Osteoblast (primary cell): ENCODE measurements at regions not wholly inside any gene's neighbourhood (a gene's known extent, or its start where the extent isn't known, plus 50 kb on each side); places are given as distances from the start of the nearest gene placed in this dataset.

Experiments
- DNase-seq: peaks from one replicate; pipeline ENCODE4 v3.0.0; 2011; ENCODE audit warnings: low spot score, mixed read lengths; ENCODE audit not compliant: insufficient read length; ENCODE audit errors: missing footprints
- H2AFZ ChIP-seq: 2 replicates; pipeline ENCODE4 v1.6.0; 2011; ENCODE audit warnings: mild to moderate bottlenecking, low read length
- H3K27ac ChIP-seq: 2 replicates; pipeline ENCODE4 v1.5.1; 2011; ENCODE audit warnings: mild to moderate bottlenecking, low read depth, low read length, moderate library complexity
- H3K27me3 ChIP-seq: 2 replicates; pipeline ENCODE4 v1.6.0; 2012; ENCODE audit warnings: mild to moderate bottlenecking, control low read depth, inconsistent platforms, low read length, moderate library complexity; ENCODE audit not compliant: insufficient read depth
- H3K36me3 ChIP-seq: 2 replicates; pipeline ENCODE4 v1.5.1; 2011; ENCODE audit warnings: mild to moderate bottlenecking, low read length, control low read depth, moderate library complexity; ENCODE audit not compliant: insufficient read depth
- H3K4me1 ChIP-seq: 2 replicates; pipeline ENCODE4 v1.5.1; 2011; ENCODE audit warnings: mild to moderate bottlenecking, low read length, control low read depth, moderate library complexity; ENCODE audit not compliant: insufficient read depth
- H3K4me2 ChIP-seq: 2 replicates; pipeline ENCODE4 v1.6.0; 2011; ENCODE audit warnings: mild to moderate bottlenecking, low read length; ENCODE audit not compliant: insufficient read depth
- H3K4me3 ChIP-seq: fragments of 200-600 bp; sonication (generic); 3 replicates; pipeline ENCODE4 v1.5.1; 2012; ENCODE audit warnings: mild to moderate bottlenecking, low read length, inconsistent platforms; ENCODE audit not compliant: insufficient read depth
- H3K79me2 ChIP-seq: 2 replicates; pipeline ENCODE4 v1.6.0; 2012; ENCODE audit warnings: mild to moderate bottlenecking, low read length, control low read depth, inconsistent platforms; ENCODE audit not compliant: insufficient read depth
- H3K9me3 ChIP-seq: 2 replicates; pipeline ENCODE4 v1.5.1; 2011; ENCODE audit warnings: low read depth, low read length, control low read depth
- H4K20me1 ChIP-seq: 2 replicates; pipeline ENCODE4 v1.6.0; 2012; ENCODE audit warnings: mild to moderate bottlenecking, low read length, control low read depth; ENCODE audit not compliant: insufficient read depth
- TF ChIP-seq, protein P1 (sequence below): IDR thresholded peaks from 2 replicates; pipeline ENCODE4 v1.5.1; 2011; ENCODE audit warnings: mild to moderate bottlenecking, low read depth, low read length, moderate library complexity; ENCODE audit errors: extremely low read depth

DNA sequence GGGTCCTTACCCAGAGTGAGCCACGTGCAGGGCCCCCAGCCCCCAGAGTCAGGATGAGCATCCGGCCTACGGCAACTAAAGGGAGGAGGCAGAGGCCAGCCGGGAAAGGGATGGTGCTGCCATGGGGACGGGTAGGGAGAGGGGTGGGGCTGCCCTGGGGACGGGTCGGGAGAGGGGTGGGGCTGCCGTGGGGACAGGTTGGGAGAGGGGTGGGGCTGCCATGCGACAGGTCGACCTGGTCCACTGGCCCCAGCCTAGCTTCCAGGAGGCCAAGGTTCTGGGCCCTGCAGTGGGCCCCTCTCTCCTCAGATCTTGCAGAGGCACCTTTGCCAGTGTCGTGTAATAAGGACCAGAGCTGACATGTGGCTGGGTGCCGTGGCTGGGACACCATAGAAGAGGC lies 187.7 kb downstream of the BRD1 start:
- H4K20me1 ChIP-seq, result no peaks in the 10 kb centered on the region
- TF ChIP-seq, protein P1, sequence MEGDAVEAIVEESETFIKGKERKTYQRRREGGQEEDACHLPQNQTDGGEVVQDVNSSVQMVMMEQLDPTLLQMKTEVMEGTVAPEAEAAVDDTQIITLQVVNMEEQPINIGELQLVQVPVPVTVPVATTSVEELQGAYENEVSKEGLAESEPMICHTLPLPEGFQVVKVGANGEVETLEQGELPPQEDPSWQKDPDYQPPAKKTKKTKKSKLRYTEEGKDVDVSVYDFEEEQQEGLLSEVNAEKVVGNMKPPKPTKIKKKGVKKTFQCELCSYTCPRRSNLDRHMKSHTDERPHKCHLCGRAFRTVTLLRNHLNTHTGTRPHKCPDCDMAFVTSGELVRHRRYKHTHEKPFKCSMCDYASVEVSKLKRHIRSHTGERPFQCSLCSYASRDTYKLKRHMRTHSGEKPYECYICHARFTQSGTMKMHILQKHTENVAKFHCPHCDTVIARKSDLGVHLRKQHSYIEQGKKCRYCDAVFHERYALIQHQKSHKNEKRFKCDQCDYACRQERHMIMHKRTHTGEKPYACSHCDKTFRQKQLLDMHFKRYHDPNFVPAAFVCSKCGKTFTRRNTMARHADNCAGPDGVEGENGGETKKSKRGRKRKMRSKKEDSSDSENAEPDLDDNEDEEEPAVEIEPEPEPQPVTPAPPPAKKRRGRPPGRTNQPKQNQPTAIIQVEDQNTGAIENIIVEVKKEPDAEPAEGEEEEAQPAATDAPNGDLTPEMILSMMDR, result no peak
- H3K4me3 ChIP-seq, result no peak overlapping the region
- no peak overlapping the region for H3K27ac ChIP-seq
- no peak overlapping the region for H2AFZ ChIP-seq
- H3K9me3 ChIP-seq, result no peaks in the 10 kb centered on the region
- no peak for DNase-seq
- no peaks in the 10 kb centered on the region for H3K36me3 ChIP-seq
- no peaks in the 10 kb centered on the region for H3K79me2 ChIP-seq
- no peak overlapping the region for H3K4me2 ChIP-seq
- no peaks in the 10 kb centered on the region for H3K4me1 ChIP-seq
- no peaks in the 10 kb centered on the region for H3K27me3 ChIP-seq

DNA sequence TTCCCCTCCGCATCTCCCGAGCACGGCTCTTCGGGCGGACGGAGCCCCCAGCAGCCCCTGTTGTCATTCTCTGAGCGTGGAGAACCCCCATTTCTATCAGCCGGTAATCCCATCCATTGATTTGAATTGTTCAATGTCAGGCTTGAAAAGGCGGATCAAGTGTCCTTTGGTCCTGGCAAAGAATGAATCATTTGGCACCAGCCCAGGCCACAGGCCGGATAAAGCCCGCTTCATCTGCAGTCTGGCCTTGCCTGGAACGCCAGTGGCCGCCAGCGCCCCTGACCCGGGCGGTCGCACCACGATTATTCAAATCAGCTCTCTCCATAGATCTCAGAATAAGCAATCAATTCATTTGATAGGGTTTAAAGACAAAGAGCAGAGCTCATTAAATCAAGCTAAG lies 188.9 kb downstream of the BRD1 start:
- DNase-seq, result no peak
- Histone ChIP-seq H2AFZ (no peak overlapping the region), H3K4me2 (no peak overlapping the region), H3K36me3 (no peaks in the 10 kb centered on the region), H3K4me3 (no peak overlapping the region), H3K4me1 (no peaks in the 10 kb centered on the region), H4K20me1 (no peaks in the 10 kb centered on the region), H3K79me2 (no peaks in the 10 kb centered on the region), H3K27me3 (no peaks in the 10 kb centered on the region), H3K27ac (no peak overlapping the region), H3K9me3 (no peaks in the 10 kb centered on the region)
- TF ChIP-seq, protein P1, result no peak

DNA sequence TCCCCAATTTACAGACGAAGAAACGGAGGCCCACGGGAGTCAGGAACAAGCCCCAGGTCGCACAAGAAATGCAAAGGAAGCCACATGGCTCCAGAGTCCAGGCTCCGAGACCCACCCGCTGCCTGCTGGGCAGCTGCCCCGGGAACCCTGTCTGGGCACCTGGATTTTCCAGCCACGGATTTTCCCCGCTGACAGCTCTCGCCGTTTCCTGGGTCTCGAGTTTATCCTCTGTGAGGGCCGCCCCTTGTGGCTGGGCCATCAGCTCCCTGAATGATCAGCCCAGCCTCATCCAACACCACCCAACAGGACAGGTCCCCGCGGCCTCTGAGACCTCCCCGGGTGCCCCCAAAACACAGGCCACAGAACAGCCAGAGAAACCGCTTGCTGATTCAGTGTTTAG lies 189.7 kb downstream of the BRD1 start:
- Histone ChIP-seq H2AFZ (no peak overlapping the region), H3K4me1 (no peaks in the 10 kb centered on the region), H3K27ac (no peak overlapping the region), H3K4me3 (no peak overlapping the region), H4K20me1 (no peaks in the 10 kb centered on the region), H3K36me3 (no peaks in the 10 kb centered on the region), H3K27me3 (no peaks in the 10 kb centered on the region), H3K79me2 (no peaks in the 10 kb centered on the region), H3K4me2 (no peak overlapping the region), H3K9me3 (no peaks in the 10 kb centered on the region)
- DNase-seq, result no peak
- TF ChIP-seq, protein P1, result no peak

DNA sequence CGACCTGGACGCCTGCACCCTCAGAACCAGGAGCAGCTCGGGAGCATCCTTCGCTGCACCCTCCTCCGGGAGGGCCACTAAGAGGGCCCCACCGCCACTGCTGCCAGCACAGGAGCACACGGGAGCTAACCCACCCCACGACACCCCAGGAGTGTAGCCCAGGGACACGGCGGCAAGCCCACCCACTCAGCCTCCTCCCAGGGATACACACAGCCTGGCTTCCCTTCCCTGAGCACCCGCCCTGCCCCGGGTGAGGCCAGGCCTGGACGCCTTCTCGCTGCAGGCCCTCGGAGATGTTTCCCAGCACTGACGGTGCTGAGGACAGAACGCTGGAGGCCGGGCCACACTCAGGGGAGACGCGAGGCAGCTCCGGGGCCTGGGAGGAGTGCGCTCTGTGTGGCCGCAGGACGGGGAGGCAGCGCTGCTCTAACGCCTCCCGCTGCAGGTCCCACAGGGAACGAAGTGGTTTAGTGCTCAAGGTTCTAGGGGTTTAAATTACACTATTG lies 190.4 kb downstream of the BRD1 start:
- no peak overlapping the region for H3K4me3 ChIP-seq
- H3K4me2 ChIP-seq, result no peak overlapping the region
- TF ChIP-seq, protein P1, result no peak
- no peaks in the 10 kb centered on the region for H3K4me1 ChIP-seq
- H3K27ac ChIP-seq, result no peak overlapping the region
- H3K36me3 ChIP-seq, result no peaks in the 10 kb centered on the region
- no peaks in the 10 kb centered on the region for H4K20me1 ChIP-seq
- no peaks in the 10 kb centered on the region for H3K27me3 ChIP-seq
- H2AFZ ChIP-seq, result no peak overlapping the region
- H3K9me3 ChIP-seq, result no peaks in the 10 kb centered on the region
- no peak for DNase-seq
- no peaks in the 10 kb centered on the region for H3K79me2 ChIP-seq
